Neural progenitor cell (in vitro differentiated cells): ENCODE measurements at regions not wholly inside any gene's neighbourhood (a gene's known extent, or its start where the extent isn't known, plus 50 kb on each side); places are given as distances from the start of the nearest gene placed in this dataset.
"Not testable (repeated sequence)": the region's sequence is repeated elsewhere in the genome, so short reads cannot be mapped to it uniquely, and the experiment has no call there.

ENCODE experiments used
- DNase-seq: peaks from one replicate; pipeline ENCODE4 v3.0.0-alpha.2; 2016; ENCODE audit warnings: low spot score
- H2AFZ ChIP-seq: fragments of 200-600 bp; sonication (generic); replicated peaks from 2 replicates; pipeline ENCODE4 v1.6.1; 2016; ENCODE audit warnings: antibody characterized with exemption
- H3F3A ChIP-seq: fragments of 200-600 bp; sonication (generic); 2 replicates; pipeline ENCODE4 v1.6.1; 2016; ENCODE audit warnings: antibody characterized with exemption, low read depth
- H3K27ac ChIP-seq: fragments of 200-600 bp; sonication (generic); 2 replicates; pipeline ENCODE4 v1.5.1; 2016; ENCODE audit warnings: mild to moderate bottlenecking
- H3K27me3 ChIP-seq: fragments of 200-600 bp; sonication (generic); 2 replicates; pipeline ENCODE4 v1.6.1; 2016; ENCODE audit warnings: mild to moderate bottlenecking, moderate library complexity
- H3K36me3 ChIP-seq: fragments of 200-600 bp; sonication (generic); 2 replicates; pipeline ENCODE4 v1.5.1; 2016
- H3K4me1 ChIP-seq: fragments of 200-600 bp; sonication (generic); 2 replicates; pipeline ENCODE4 v1.6.1; 2016; ENCODE audit warnings: mixed run types
- H3K4me2 ChIP-seq: fragments of 200-600 bp; sonication (generic); 2 replicates; pipeline ENCODE4 v1.6.1; 2016
- H3K4me3 ChIP-seq: fragments of 200-600 bp; sonication (generic); 2 replicates; pipeline ENCODE4 v1.5.1; 2016
- H3K79me2 ChIP-seq: fragments of 200-600 bp; sonication (generic); 2 replicates; pipeline ENCODE4 v1.6.1; 2016; ENCODE audit warnings: low read depth
- H3K9ac ChIP-seq: fragments of 200-600 bp; sonication (generic); 2 replicates; pipeline ENCODE4 v1.6.1; 2016
- H3K9me3 ChIP-seq: fragments of 200-600 bp; sonication (generic); 2 replicates; pipeline ENCODE4 v1.5.1; 2016; ENCODE audit warnings: low read depth
- H4K20me1 ChIP-seq: fragments of 200-600 bp; sonication (generic); 2 replicates; pipeline ENCODE4 v1.6.1; 2016; ENCODE audit warnings: low read depth
- H3K27ac Mint-ChIP-seq: 3 replicates; pipeline ENCODE4 v1.8.0; 2021; ENCODE audit warnings: mixed read lengths
- H3K27me3 Mint-ChIP-seq: 2 replicates; pipeline ENCODE4 v1.8.0; 2022; ENCODE audit warnings: low read depth, mild to moderate bottlenecking, inconsistent platforms, moderate library complexity, mixed read lengths; ENCODE audit not compliant: insufficient read depth
- H3K36me3 Mint-ChIP-seq: 3 replicates; pipeline ENCODE4 v1.8.0; 2021; ENCODE audit warnings: mixed read lengths
- H3K4me1 Mint-ChIP-seq: 3 replicates; pipeline ENCODE4 v1.8.0; 2021; ENCODE audit warnings: mixed read lengths
- H3K4me3 Mint-ChIP-seq: 3 replicates; pipeline ENCODE4 v1.8.0; 2021; ENCODE audit warnings: mild to moderate bottlenecking, moderate library complexity, mixed read lengths
- H3K9me3 Mint-ChIP-seq: 3 replicates; pipeline ENCODE4 v1.8.0; 2020; ENCODE audit warnings: mixed read lengths
- CTCF ChIP-seq: fragments of 200-600 bp; sonication (generic); IDR thresholded peaks from 2 replicates; pipeline ENCODE4 v1.5.1; 2017; ENCODE audit warnings: antibody characterized with exemption, mild to moderate bottlenecking
- EZH2 ChIP-seq: fragments of 200-600 bp; sonication (generic); IDR thresholded peaks from 2 replicates; pipeline ENCODE4 v1.6.1; 2017; ENCODE audit warnings: antibody characterized with exemption, mild to moderate bottlenecking, moderate library complexity
- EZH2phosphoT487 ChIP-seq: fragments of 200-600 bp; sonication (generic); IDR thresholded peaks from 2 replicates; pipeline ENCODE4 v1.6.1; 2017; ENCODE audit warnings: antibody characterized with exemption

GRCh38 chr3:96584066-96584465, 230.3 kb upstream of the EPHA6 start:
- H3K4me2 ChIP-seq: no peak overlapping the region
- no peaks in the 10 kb centered on the region for H3K27me3 Mint-ChIP-seq
- no peaks in the 10 kb centered on the region for H3K36me3 Mint-ChIP-seq
- TF ChIP-seq CTCF (no peak), EZH2phosphoT487 (no peak), EZH2 (no peak)
- no peaks in the 10 kb centered on the region for H3K36me3 ChIP-seq
- H4K20me1 ChIP-seq: no peaks in the 10 kb centered on the region
- H3K27ac ChIP-seq: no peak overlapping the region
- no peaks in the 10 kb centered on the region for H3K9me3 ChIP-seq
- H3F3A ChIP-seq: no peaks in the 10 kb centered on the region
- H3K4me3 ChIP-seq: no peak overlapping the region
- H3K4me1 Mint-ChIP-seq: no peaks in the 10 kb centered on the region
- no peak overlapping the region for H3K4me3 Mint-ChIP-seq
- no peaks in the 10 kb centered on the region for H3K9me3 Mint-ChIP-seq
- no peak overlapping the region for H2AFZ ChIP-seq
- H3K4me1 ChIP-seq: no peaks in the 10 kb centered on the region
- H3K79me2 ChIP-seq: no peaks in the 10 kb centered on the region
- H3K27me3 ChIP-seq: no peaks in the 10 kb centered on the region
- H3K9ac ChIP-seq: no peak overlapping the region
- no peak overlapping the region for H3K27ac Mint-ChIP-seq
- no peak for DNase-seq

GRCh38 chr3:96606865-96607264, 207.5 kb upstream of the EPHA6 start:
- not testable (repeated sequence) for H3F3A ChIP-seq, H3K4me1 ChIP-seq, H3K36me3 ChIP-seq, DNase-seq, H2AFZ ChIP-seq, H3K36me3 Mint-ChIP-seq, H3K9me3 Mint-ChIP-seq, H3K4me1 Mint-ChIP-seq, H3K27me3 Mint-ChIP-seq, H3K4me3 ChIP-seq, H3K4me2 ChIP-seq, H3K79me2 ChIP-seq, H3K27ac Mint-ChIP-seq, H3K9me3 ChIP-seq, H4K20me1 ChIP-seq, H3K27me3 ChIP-seq, H3K27ac ChIP-seq, H3K9ac ChIP-seq, H3K4me3 Mint-ChIP-seq

- no peak overlapping the region for H3K4me3 Mint-ChIP-seq
- Histone ChIP-seq H3K36me3 (no peaks in the 10 kb centered on the region), H3K27me3 (no peaks in the 10 kb centered on the region), H3F3A (peaks cover 21% of the 10 kb centered on the region), H3K27ac (no peak overlapping the region), H3K9me3 (no peaks in the 10 kb centered on the region), H3K4me1 (no peaks in the 10 kb centered on the region), H3K4me2 (no peak overlapping the region), H3K9ac (no peak overlapping the region), H3K4me3 (no peak overlapping the region), H4K20me1 (no peaks in the 10 kb centered on the region), H2AFZ (no peak overlapping the region), H3K79me2 (no peaks in the 10 kb centered on the region)
- no peak for DNase-seq
- H3K4me1 Mint-ChIP-seq: peaks cover 2% of the 10 kb centered on the region
- peaks cover under 1% of the 10 kb centered on the region for H3K9me3 Mint-ChIP-seq
- H3K27me3 Mint-ChIP-seq: peaks cover 2% of the 10 kb centered on the region
- no peak overlapping the region for H3K27ac Mint-ChIP-seq
- TF ChIP-seq EZH2phosphoT487 (no peak), EZH2 (no peak), CTCF (no peak)
- no peaks in the 10 kb centered on the region for H3K36me3 Mint-ChIP-seq
Observed at GRCh38 chr3:96619475-96619874, 194.9 kb upstream of the EPHA6 start.

GRCh38 chr3:96622878-96623277, 191.5 kb upstream of the EPHA6 start:
- H3K4me1 ChIP-seq: no peaks in the 10 kb centered on the region
- H3K27ac Mint-ChIP-seq: no peak overlapping the region
- no peak overlapping the region for H3K4me3 Mint-ChIP-seq
- peaks cover 21% of the 10 kb centered on the region for H3F3A ChIP-seq
- peak; percentile 24 for DNase-seq
- no peak overlapping the region for H3K27ac ChIP-seq
- H3K27me3 Mint-ChIP-seq: peaks cover 2% of the 10 kb centered on the region
- no peak overlapping the region for H3K9ac ChIP-seq
- peaks cover 9% of the 10 kb centered on the region for H3K9me3 Mint-ChIP-seq
- H3K27me3 ChIP-seq: no peaks in the 10 kb centered on the region
- no peaks in the 10 kb centered on the region for H3K79me2 ChIP-seq
- H3K4me1 Mint-ChIP-seq: no peaks in the 10 kb centered on the region
- H3K4me3 ChIP-seq: no peak overlapping the region
- TF ChIP-seq EZH2 (no peak), EZH2phosphoT487 (no peak), CTCF (no peak)
- H3K36me3 ChIP-seq: no peaks in the 10 kb centered on the region
- no peaks in the 10 kb centered on the region for H3K36me3 Mint-ChIP-seq
- no peak overlapping the region for H2AFZ ChIP-seq
- no peaks in the 10 kb centered on the region for H4K20me1 ChIP-seq
- no peak overlapping the region for H3K4me2 ChIP-seq
- no peaks in the 10 kb centered on the region for H3K9me3 ChIP-seq
